Endothelial cell of umbilical vein (primary cell): ENCODE measurements at regions not wholly inside any gene's neighbourhood (a gene's known extent, or its start where the extent isn't known, plus 50 kb on each side); places are given as distances from the start of the nearest gene placed in this dataset.

Experiments used
- BruUV-seq: library from RNA; stranded (reverse); fragments of 400-500 nt; replicated peaks from 2 replicates; lab custom pipeline; 2021; lab: Mats Ljungman, UMichigan
- CTCF ChIA-PET: fragments of 300-600, 350-600 bp; sonication (Branson Sonifier 250); formaldehyde crosslinking; loops from one replicate; lab custom pipeline; 2021; ENCODE audit warnings: antibody characterized with exemption, inconsistent platforms; lab: Charles Lee
- POLR2A ChIA-PET: fragments of 300-600, 350-600 bp; sonication (Branson Sonifier 250); formaldehyde crosslinking; loops from one replicate; lab custom pipeline; 2021; ENCODE audit warnings: antibody characterized with exemption, inconsistent platforms; lab: Charles Lee
- DNase-seq: peaks from one replicate; pipeline ENCODE4 v3.0.0-alpha.2; 2011; ENCODE audit warnings: low read depth, low spot score
- FAIRE-seq: peaks from 2 replicates; lab custom pipeline; 2011; peaks lifted over from hg19 to GRCh38; lab: Jason Lieb, UNC
- H2AFZ ChIP-seq: 2 replicates; pipeline ENCODE4 v1.6.0; 2012; ENCODE audit warnings: low read depth, low read length, control low read depth, inconsistent platforms
- H3K27ac ChIP-seq: 2 replicates; pipeline ENCODE4 v1.5.1; 2011; ENCODE audit warnings: low read depth, mild to moderate bottlenecking, control low read depth, low read length, moderate library complexity; ENCODE audit not compliant: insufficient read depth
- H3K27me3 ChIP-seq, 2 experiments: 2 replicates each; pipeline versions ENCODE4 v1.6.0 to v1.6.1; 2011; ENCODE audit warnings: low read length in 2 of 2, mixed read lengths in 1 of 2; ENCODE audit not compliant: control insufficient read depth in 2 of 2, insufficient read depth in 2 of 2
- H3K36me3 ChIP-seq, 2 experiments: 2 replicates in 1 of 2; 3 replicates in 1 of 2; pipeline ENCODE4 v1.5.1; 2011; ENCODE audit warnings: low read length in 2 of 2, mild to moderate bottlenecking in 1 of 2, moderate library complexity in 1 of 2; ENCODE audit not compliant: control insufficient read depth in 2 of 2, insufficient read depth in 2 of 2; ENCODE audit errors: extremely low read depth in 1 of 2
- H3K4me1 ChIP-seq: 3 replicates; pipeline ENCODE4 v1.5.1; 2011; ENCODE audit warnings: mild to moderate bottlenecking, low read length; ENCODE audit not compliant: control insufficient read depth, insufficient read depth; ENCODE audit errors: extremely low read depth
- H3K4me2 ChIP-seq: 2 replicates; pipeline ENCODE4 v1.6.1; 2011; ENCODE audit warnings: low read length, control low read depth, mixed read lengths; ENCODE audit not compliant: insufficient read depth
- H3K4me3 ChIP-seq, 3 experiments: fragments of 200-600 bp in 1 of 3; sonication (generic), shearing (Covaris generic) in 1 of 3; replicated peaks in 1 of 3; 2 replicates each; pipeline ENCODE4 v1.5.1; 2011 to 2016; ENCODE audit warnings: control low read depth in 3 of 3, low read length in 3 of 3, mild to moderate bottlenecking in 2 of 3, inconsistent platforms in 1 of 3, low read depth in 1 of 3, moderate library complexity in 1 of 3; ENCODE audit not compliant: insufficient read depth in 1 of 3
- H3K79me2 ChIP-seq: 2 replicates; pipeline ENCODE4 v1.6.0; 2012; ENCODE audit warnings: low read length, inconsistent platforms; ENCODE audit not compliant: control insufficient read depth, insufficient read depth
- H3K9ac ChIP-seq: replicated peaks from 2 replicates; pipeline ENCODE3; 2011; ENCODE audit warnings: low read length, control low read depth; ENCODE audit not compliant: insufficient read depth; ENCODE audit errors: extremely low read depth
- H3K9me1 ChIP-seq: replicated peaks from 3 replicates; pipeline ENCODE4 v1.6.0; 2011; ENCODE audit warnings: mild to moderate bottlenecking, low read length; ENCODE audit not compliant: control insufficient read depth, insufficient read depth; ENCODE audit errors: extremely low read depth
- H3K9me3 ChIP-seq: replicated peaks from 2 replicates; pipeline ENCODE4 v1.5.1; 2012; ENCODE audit warnings: low read length, inconsistent platforms; ENCODE audit not compliant: control insufficient read depth, insufficient read depth
- H4K20me1 ChIP-seq: replicated peaks from 2 replicates; pipeline ENCODE3; 2011; ENCODE audit warnings: mild to moderate bottlenecking, low read length; ENCODE audit not compliant: control insufficient read depth, insufficient read depth; ENCODE audit errors: extremely low read depth
- EZH2 ChIP-seq: IDR thresholded peaks from 2 replicates; pipeline ENCODE4 v1.6.1; 2012; ENCODE audit warnings: borderline replicate concordance, low read depth, mild to moderate bottlenecking, moderate library complexity, low read length, inconsistent platforms; ENCODE audit not compliant: severe bottlenecking
- FOS ChIP-seq: IDR thresholded peaks from 2 replicates; pipeline ENCODE4 v1.6.1; 2011; ENCODE audit warnings: mild to moderate bottlenecking, low read length, moderate library complexity, borderline replicate concordance; ENCODE audit not compliant: insufficient read depth
- GATA2 ChIP-seq: IDR thresholded peaks from 2 replicates; pipeline ENCODE4 v1.7.0; 2011; ENCODE audit warnings: low read depth, mild to moderate bottlenecking, moderate library complexity, mixed read lengths, low read length; ENCODE audit not compliant: insufficient read length, insufficient read depth
- JUN ChIP-seq: IDR thresholded peaks from 2 replicates; pipeline ENCODE4 v1.6.1; 2011; ENCODE audit warnings: borderline replicate concordance, low read depth; ENCODE audit not compliant: insufficient read length, insufficient read depth
- MYC ChIP-seq: IDR thresholded peaks from one replicate; pipeline ENCODE4 v1.6.1; 2011; ENCODE audit warnings: mild to moderate bottlenecking, low read depth, low read length
- POLR2A ChIP-seq: IDR thresholded peaks from 2 replicates; pipeline ENCODE4 v1.6.1; 2012; ENCODE audit warnings: low read depth, mild to moderate bottlenecking, control low read depth, low read length
- POLR2AphosphoS5 ChIP-seq: IDR thresholded peaks from 2 replicates; pipeline ENCODE4 v1.6.1; 2012; ENCODE audit warnings: low read depth, mild to moderate bottlenecking, control low read depth, low read length, moderate library complexity; ENCODE audit not compliant: insufficient read depth
- dilution Hi-C: fragments of 300-500 bp; cut with MboI; formaldehyde crosslinking; loops from one replicate; pipeline ENCODE4 v1.15.0; 2019; ENCODE audit warnings: low sequenced_read_pairs; ENCODE audit not compliant: extremely low pct_ligation_motif_present
- intact Hi-C: fragments of 100-400 bp; cut with micrococcal nuclease; formaldehyde crosslinking; loops from one replicate; pipeline ENCODE4 v1.10.0; 2022
- TF ChIP-seq, protein P1 (sequence below), 2 donors: IDR thresholded peaks; 1 replicate in 1 of 2; 2 replicates in 1 of 2; pipeline ENCODE4 v1.5.1; 2011; ENCODE audit warnings: low read length in 2 of 2, mild to moderate bottlenecking in 2 of 2, moderate library complexity in 2 of 2, control low read depth in 1 of 2, inconsistent platforms in 1 of 2, low read depth in 1 of 2; ENCODE audit not compliant: insufficient read depth in 1 of 2; ENCODE audit errors: extremely low read depth in 1 of 2
- TF ChIP-seq, protein P2 (sequence below): IDR thresholded peaks from 2 replicates; pipeline ENCODE4 v1.6.1; 2011; ENCODE audit not compliant: insufficient read depth, insufficient read length

DNA sequence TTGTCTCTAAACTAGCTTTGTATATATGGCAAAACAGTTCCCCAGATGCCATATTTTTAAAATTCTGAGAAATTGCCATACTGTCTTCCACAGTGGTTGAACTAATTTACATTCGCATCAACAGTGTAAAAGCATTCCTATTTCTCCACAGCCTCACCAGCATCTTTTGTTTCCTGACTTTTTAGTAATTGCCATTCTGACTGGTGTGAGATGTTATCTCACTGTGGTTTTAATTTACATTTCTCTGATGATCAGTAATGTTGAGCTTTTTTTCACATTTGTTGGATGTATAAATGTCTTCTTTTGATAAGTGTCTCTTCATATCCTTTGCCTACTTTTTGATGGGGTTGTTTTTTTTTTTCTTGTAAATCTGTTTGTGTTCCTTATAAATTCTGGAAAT is 1222.7 kb upstream of the CITED2 start:
- dilution Hi-C loops: no loop called here
- Histone ChIP-seq H4K20me1 (no peaks in the 10 kb centered on the region), H3K9me1 (no peaks in the 10 kb centered on the region), H3K4me1 (no peaks in the 10 kb centered on the region), H3K79me2 (no peaks in the 10 kb centered on the region), H3K9ac (no peak overlapping the region), H2AFZ (no peak overlapping the region), H3K4me3 (no peak overlapping the region), H3K27ac (no peak overlapping the region), H3K27me3 (no peaks in the 10 kb centered on the region), H3K9me3 (no peaks in the 10 kb centered on the region), H3K36me3 (no peaks in the 10 kb centered on the region), H3K4me2 (no peak overlapping the region)
- DNase-seq (no peak), FAIRE-seq (no peak)
- BruUV-seq: no TSS peak
- intact Hi-C loops: no loop called here
- ChIA-PET POLR2A (no interaction called here), CTCF (no interaction called here)
- TF ChIP-seq, protein P1, sequence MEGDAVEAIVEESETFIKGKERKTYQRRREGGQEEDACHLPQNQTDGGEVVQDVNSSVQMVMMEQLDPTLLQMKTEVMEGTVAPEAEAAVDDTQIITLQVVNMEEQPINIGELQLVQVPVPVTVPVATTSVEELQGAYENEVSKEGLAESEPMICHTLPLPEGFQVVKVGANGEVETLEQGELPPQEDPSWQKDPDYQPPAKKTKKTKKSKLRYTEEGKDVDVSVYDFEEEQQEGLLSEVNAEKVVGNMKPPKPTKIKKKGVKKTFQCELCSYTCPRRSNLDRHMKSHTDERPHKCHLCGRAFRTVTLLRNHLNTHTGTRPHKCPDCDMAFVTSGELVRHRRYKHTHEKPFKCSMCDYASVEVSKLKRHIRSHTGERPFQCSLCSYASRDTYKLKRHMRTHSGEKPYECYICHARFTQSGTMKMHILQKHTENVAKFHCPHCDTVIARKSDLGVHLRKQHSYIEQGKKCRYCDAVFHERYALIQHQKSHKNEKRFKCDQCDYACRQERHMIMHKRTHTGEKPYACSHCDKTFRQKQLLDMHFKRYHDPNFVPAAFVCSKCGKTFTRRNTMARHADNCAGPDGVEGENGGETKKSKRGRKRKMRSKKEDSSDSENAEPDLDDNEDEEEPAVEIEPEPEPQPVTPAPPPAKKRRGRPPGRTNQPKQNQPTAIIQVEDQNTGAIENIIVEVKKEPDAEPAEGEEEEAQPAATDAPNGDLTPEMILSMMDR (IDR thresholded peaks at IDR 0.05; ENCODE audit: extremely low read depth in 1 of 2, insufficient read depth in 1 of 2, low read depth in 1 of 2, low read length in 2 of 2): no peak
- TF ChIP-seq, protein P2, sequence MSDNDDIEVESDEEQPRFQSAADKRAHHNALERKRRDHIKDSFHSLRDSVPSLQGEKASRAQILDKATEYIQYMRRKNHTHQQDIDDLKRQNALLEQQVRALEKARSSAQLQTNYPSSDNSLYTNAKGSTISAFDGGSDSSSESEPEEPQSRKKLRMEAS: no peak
- TF ChIP-seq JUN (no peak), FOS (no peak), MYC (no peak), EZH2 (no peak), GATA2 (no peak), POLR2AphosphoS5 (no peak), POLR2A (no peak)
